GM12878 (cell line): ENCODE measurements at regions not wholly inside any gene's neighbourhood (a gene's known extent, or its start where the extent isn't known, plus 50 kb on each side); places are given as distances from the start of the nearest gene placed in this dataset.

ENCODE experiments used
- ATAC-seq: fragments of 200-7000 bp; cut with Tn5 transposase; 3 replicates; pipeline ENCODE4 v1.9.1; 2020; ENCODE audit warnings: mild to moderate bottlenecking, moderate library complexity
- BruUV-seq: library from RNA; stranded (reverse); fragments of 400-500 nt; replicated peaks from 2 replicates; lab custom pipeline; 2021; lab: Mats Ljungman, UMichigan
- CTCF ChIA-PET: fragments of 300-600 bp; sonication (Branson Sonifier 250); formaldehyde crosslinking; extraction: SDS; loops from one replicate; lab custom pipeline; 2021; ENCODE audit warnings: inconsistent platforms; lab: Yijun Ruan, JAX
- POLR2A ChIA-PET: fragments of 350-600 bp; formaldehyde crosslinking; extraction: SDS; loops from one replicate; lab custom pipeline; 2021; ENCODE audit warnings: inconsistent platforms; lab: Charles Lee
- RAD21 ChIA-PET: fragments of 300-600 bp; sonication (Branson Sonifier 250); formaldehyde crosslinking; loops from one replicate; lab custom pipeline; 2023; ENCODE audit warnings: antibody characterized with exemption; ENCODE audit not compliant: unreplicated experiment; lab: Charles Lee
- SMC1A ChIA-PET: fragments of 300-600 bp; sonication (Branson Sonifier 250); formaldehyde crosslinking; loops from one replicate; lab custom pipeline; 2023; ENCODE audit not compliant: unreplicated experiment, uncharacterized antibody; lab: Charles Lee
- DNase-seq: peaks from one replicate; pipeline ENCODE4 v3.0.0-alpha.2; 2011; ENCODE audit warnings: low read depth, low spot score
- FAIRE-seq: peaks from 3 replicates; lab custom pipeline; 2011; peaks lifted over from hg19 to GRCh38; lab: Jason Lieb, UNC
- H2AFZ ChIP-seq: 2 replicates; pipeline ENCODE4 v1.6.0; 2011; ENCODE audit warnings: low read depth, low read length, control low read depth; ENCODE audit not compliant: control insufficient read depth
- H3K27ac ChIP-seq: 2 replicates; pipeline ENCODE4 v1.5.1; 2011; ENCODE audit warnings: control low read depth; ENCODE audit not compliant: control insufficient read depth, insufficient read depth
- H3K27me3 ChIP-seq, 2 experiments: replicated peaks in 1 of 2; 2 replicates each; pipeline versions ENCODE4 v1.6.0 to v1.6.1; 2011; ENCODE audit warnings: low read length in 1 of 2; ENCODE audit not compliant: control insufficient read depth in 2 of 2, insufficient read depth in 2 of 2
- H3K36me3 ChIP-seq, 2 experiments: 2 replicates each; pipeline ENCODE4 v1.5.1; 2011; ENCODE audit warnings: low read length in 1 of 2; ENCODE audit not compliant: control insufficient read depth in 2 of 2, insufficient read depth in 2 of 2
- H3K4me1 ChIP-seq: 2 replicates; pipeline ENCODE4 v1.6.1; 2011; ENCODE audit warnings: mild to moderate bottlenecking, low read length, moderate library complexity, mixed read lengths; ENCODE audit not compliant: control insufficient read depth, insufficient read depth
- H3K4me2 ChIP-seq: 2 replicates; pipeline ENCODE4 v1.6.0; 2011; ENCODE audit warnings: control low read depth; ENCODE audit not compliant: control insufficient read depth, insufficient read depth
- H3K4me3 ChIP-seq: fragments of 200-600 bp; sonication (generic); 2 replicates; pipeline ENCODE4 v1.5.1; 2016
- H3K79me2 ChIP-seq: 2 replicates; pipeline ENCODE4 v1.6.0; 2011; ENCODE audit warnings: low read length; ENCODE audit not compliant: control insufficient read depth, insufficient read depth
- H3K9ac ChIP-seq: 2 replicates; pipeline ENCODE4 v1.8.0; 2011; ENCODE audit warnings: low read length, control low read depth, mixed read lengths; ENCODE audit not compliant: control insufficient read depth, insufficient read depth
- H3K9me3 ChIP-seq: replicated peaks from 3 replicates; pipeline ENCODE4 v1.5.1; 2011; ENCODE audit warnings: mild to moderate bottlenecking, low read length; ENCODE audit not compliant: control insufficient read depth, insufficient read depth
- H4K20me1 ChIP-seq: 2 replicates; pipeline ENCODE4 v1.6.0; 2011; ENCODE audit not compliant: control insufficient read depth, insufficient read depth
- BMI1 ChIP-seq: fragments of 450-650 bp; IDR thresholded peaks from 2 replicates; pipeline ENCODE4 v1.6.1; 2016; ENCODE audit warnings: mild to moderate bottlenecking, moderate library complexity, borderline replicate concordance
- CHD4 ChIP-seq: fragments of 200-600 bp; sonication (generic); IDR thresholded peaks from 2 replicates; pipeline ENCODE4 v1.6.1; 2016; ENCODE audit warnings: mild to moderate bottlenecking
- HCFC1 ChIP-seq: fragments of 150-350 bp; IDR thresholded peaks from 2 replicates; pipeline ENCODE4 v1.6.1; 2014; ENCODE audit warnings: low read length
- IKZF1 ChIP-seq: fragments of 450-650 bp; conservative IDR thresholded peaks from 2 replicates; pipeline ENCODE4 v1.6.1; 2017; ENCODE audit warnings: antibody characterized with exemption, mild to moderate bottlenecking
- MYB ChIP-seq: fragments of 150-350 bp; IDR thresholded peaks from 2 replicates; pipeline ENCODE4 v1.6.1; 2014; ENCODE audit warnings: mild to moderate bottlenecking, low read depth, low read length, borderline replicate concordance
- NFYA ChIP-seq: IDR thresholded peaks from 2 replicates; pipeline ENCODE4 v1.6.1; 2011; ENCODE audit warnings: low read depth, mild to moderate bottlenecking, low read length, improper control_type of control experiment, borderline replicate concordance
- PKNOX1 ChIP-seq: fragments of 450-650 bp; IDR thresholded peaks from 2 replicates; pipeline ENCODE4 v1.6.1; 2016; ENCODE audit warnings: mild to moderate bottlenecking
- RFX5 ChIP-seq: IDR thresholded peaks from 2 replicates; pipeline ENCODE4 v1.6.1; 2011; ENCODE audit warnings: low read depth, low read length, improper control_type of control experiment
- WGBS: methylation state at CpG from one replicate; pipeline ENCODE4 v1.1.6; 2016; ENCODE audit warnings: low lambda C conversion rate; ENCODE audit not compliant: insufficient replicate concordance, insufficient coverage; ENCODE audit errors: missing lambda C conversion rate; 5-methylcytosine and 5-hydroxymethylcytosine counted together
- in situ Hi-C: fragments of 300-500 bp; cut with MboI; formaldehyde crosslinking; loops from 9 replicates; pipeline ENCODE4 v1.14.3; 2018; ENCODE audit warnings: mixed read lengths
- intact Hi-C: fragments of 100-400 bp; cut with micrococcal nuclease; formaldehyde crosslinking; loops from one replicate; pipeline ENCODE4 v1.14.2; 2022; ENCODE audit not compliant: unreplicated experiment

DNA sequence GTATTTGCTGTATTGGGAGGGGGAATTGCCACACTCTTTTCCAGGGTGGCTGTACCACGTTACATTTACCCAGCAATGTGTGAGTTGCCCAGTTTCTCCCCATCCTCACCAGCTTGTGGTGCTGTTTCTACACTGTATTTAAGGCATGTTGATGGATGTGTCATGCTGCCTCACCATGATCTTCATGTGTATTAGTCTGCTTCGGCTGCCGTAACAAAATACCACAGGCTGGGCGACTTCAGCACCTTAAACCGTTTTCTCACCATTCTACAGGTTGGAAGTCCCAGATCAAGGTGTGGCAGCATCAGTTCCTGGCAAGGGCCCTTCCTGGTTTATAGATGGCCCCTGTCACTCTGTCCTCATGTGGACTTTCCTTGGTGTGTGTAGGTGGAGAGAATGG is 169.7 kb downstream of the IGLL1 start (continued):
- TF ChIP-seq NFYA (no peak), BMI1 (no peak), RFX5 (no peak), HCFC1 (no peak), MYB (no peak), IKZF1 (no peak), PKNOX1 (no peak)

GRCh38 chr22:23409976-23410375 is 170.1 kb downstream of the IGLL1 start:
- ATAC-seq: no peak
- Histone ChIP-seq H3K9me3 (no peaks in the 10 kb centered on the region), H3K4me3 (no peak overlapping the region), H3K4me1 (no peaks in the 10 kb centered on the region), H3K79me2 (no peaks in the 10 kb centered on the region), H3K27me3 (peaks cover 0 to 2% of the 10 kb centered on the region in 2 experiments; a peak in 2 of 4 replicates), H3K9ac (no peak overlapping the region), H3K36me3 (no peaks in the 10 kb centered on the region), H2AFZ (no peak overlapping the region), H4K20me1 (no peaks in the 10 kb centered on the region), H3K4me2 (no peak overlapping the region)
- ChIA-PET POLR2A (no interaction called here), RAD21 (no interaction called here), SMC1A (interaction anchor here (0.7 kb wide), 1 partner anchor 1631 kb away, joined by 3 read pairs; no protein-coding TSS in a partner anchor), CTCF (no interaction called here)
- no peak for DNase-seq
- in situ Hi-C loops: no loop called here
- BruUV-seq: no TSS peak
- 17% methylated on average over 8 of the region's 8 CpGs for WGBS
- no peak for FAIRE-seq
- no peak for TF ChIP-seq CHD4
- TF ChIP-seq, all 136 proteins: peak for 0
- intact Hi-C loops: no loop called here
- no peak overlapping the region for H3K27ac ChIP-seq
